Effector memory CD4-positive, alpha-beta T cell (primary cell): ENCODE measurements at regions not wholly inside any gene's neighbourhood (a gene's known extent, or its start where the extent isn't known, plus 50 kb on each side); places are given as distances from the start of the nearest gene placed in this dataset.

Experiments used
- DNase-seq, 3 donors: peaks; one replicate each; pipeline ENCODE4 v3.0.0-alpha.2; 2020
- H3K27ac ChIP-seq: 2 replicates; pipeline ENCODE4 v1.7.0; 2013; ENCODE audit warnings: mild to moderate bottlenecking, low read length, moderate library complexity; ENCODE audit not compliant: insufficient read depth, poor library complexity, severe bottlenecking
- H3K27me3 ChIP-seq: replicated peaks from 2 replicates; pipeline ENCODE4 v1.7.0; 2013; ENCODE audit warnings: mild to moderate bottlenecking, low read length; ENCODE audit not compliant: insufficient read depth, control insufficient read depth, poor library complexity, severe bottlenecking
- H3K36me3 ChIP-seq: 2 replicates; pipeline ENCODE4 v1.7.0; 2013; ENCODE audit warnings: mild to moderate bottlenecking, low read length, moderate library complexity; ENCODE audit not compliant: control insufficient read depth, insufficient read depth
- H3K4me1 ChIP-seq: 2 replicates; pipeline ENCODE4 v1.7.0; 2013; ENCODE audit warnings: low read length, mild to moderate bottlenecking; ENCODE audit not compliant: control insufficient read depth, insufficient read depth, poor library complexity, severe bottlenecking
- H3K4me3 ChIP-seq: 2 replicates; pipeline ENCODE4 v1.7.0; 2013; ENCODE audit warnings: low read length, low read depth, mild to moderate bottlenecking; ENCODE audit not compliant: insufficient read depth, poor library complexity, severe bottlenecking
- H3K9me3 ChIP-seq: 2 replicates; pipeline ENCODE4 v1.7.0; 2013; ENCODE audit warnings: mild to moderate bottlenecking, low read length, moderate library complexity; ENCODE audit not compliant: control insufficient read depth

GRCh38 chr12:65517656-65518210, 239.2 kb downstream of the MSRB3 start:
- DNase-seq, result no peak
- Histone ChIP-seq H3K27me3 (no peaks in the 10 kb centered on the region), H3K9me3 (no peaks in the 10 kb centered on the region), H3K36me3 (no peaks in the 10 kb centered on the region), H3K4me1 (no peaks in the 10 kb centered on the region), H3K4me3 (no peak overlapping the region), H3K27ac (no peak overlapping the region)

- no peak overlapping the region for H3K27ac ChIP-seq
- H3K4me3 ChIP-seq, result no peak overlapping the region
- DNase-seq, result no peak
- no peaks in the 10 kb centered on the region for H3K4me1 ChIP-seq
- H3K36me3 ChIP-seq, result no peaks in the 10 kb centered on the region
- H3K9me3 ChIP-seq, result no peaks in the 10 kb centered on the region
- no peaks in the 10 kb centered on the region for H3K27me3 ChIP-seq
Measured at GRCh38 chr12:65518771-65519170, 240.3 kb downstream of the MSRB3 start.

GRCh38 chr12:65520658-65521057, 242.2 kb downstream of the MSRB3 start:
- no peaks in the 10 kb centered on the region for H3K36me3 ChIP-seq
- no peaks in the 10 kb centered on the region for H3K27me3 ChIP-seq
- no peak for DNase-seq
- H3K9me3 ChIP-seq, result no peaks in the 10 kb centered on the region
- H3K27ac ChIP-seq, result no peak overlapping the region
- H3K4me3 ChIP-seq, result no peak overlapping the region
- no peaks in the 10 kb centered on the region for H3K4me1 ChIP-seq

- H3K27ac ChIP-seq, result no peak overlapping the region
Measured at GRCh38 chr12:65522956-65523860, 244.7 kb downstream of the MSRB3 start.

GRCh38 chr12:65524666-65525065, 246.2 kb downstream of the MSRB3 start:
- no peaks in the 10 kb centered on the region for H3K27me3 ChIP-seq
- no peaks in the 10 kb centered on the region for H3K36me3 ChIP-seq
- no peak overlapping the region for H3K27ac ChIP-seq
- no peaks in the 10 kb centered on the region for H3K9me3 ChIP-seq
- no peak overlapping the region for H3K4me3 ChIP-seq
- H3K4me1 ChIP-seq, result no peaks in the 10 kb centered on the region
- DNase-seq, result no peak

More at GRCh38 chr12:65522956-65523860, 244.7 kb downstream of the MSRB3 start:
- Histone ChIP-seq H3K4me1 (no peaks in the 10 kb centered on the region), H3K9me3 (no peaks in the 10 kb centered on the region), H3K36me3 (no peaks in the 10 kb centered on the region), H3K4me3 (no peak overlapping the region), H3K27me3 (no peaks in the 10 kb centered on the region)
- no peak for DNase-seq

GRCh38 chr12:65525491-65526141, 247.1 kb downstream of the MSRB3 start:
- Histone ChIP-seq H3K4me1 (no peaks in the 10 kb centered on the region), H3K36me3 (no peaks in the 10 kb centered on the region), H3K4me3 (no peak overlapping the region), H3K9me3 (no peaks in the 10 kb centered on the region), H3K27me3 (no peaks in the 10 kb centered on the region), H3K27ac (no peak overlapping the region)
- DNase-seq, result no peak

GRCh38 chr12:65526311-65526710, 247.8 kb downstream of the MSRB3 start:
- Histone ChIP-seq H3K4me3 (no peak overlapping the region), H3K27me3 (no peaks in the 10 kb centered on the region), H3K36me3 (no peaks in the 10 kb centered on the region), H3K27ac (no peak overlapping the region), H3K4me1 (no peaks in the 10 kb centered on the region), H3K9me3 (no peaks in the 10 kb centered on the region)
- no peak for DNase-seq

- Histone ChIP-seq H3K4me3 (no peak overlapping the region), H3K27ac (no peak overlapping the region), H3K9me3 (no peaks in the 10 kb centered on the region), H3K27me3 (no peaks in the 10 kb centered on the region), H3K36me3 (no peaks in the 10 kb centered on the region), H3K4me1 (no peaks in the 10 kb centered on the region)
- no peak for DNase-seq
Measured at GRCh38 chr12:65528127-65528526, 249.6 kb downstream of the MSRB3 start.

- no peak overlapping the region for H3K27ac ChIP-seq
- H3K9me3 ChIP-seq, result no peaks in the 10 kb centered on the region
- H3K4me1 ChIP-seq, result no peaks in the 10 kb centered on the region
Measured at GRCh38 chr12:65529106-65529505, 250.6 kb downstream of the MSRB3 start.

More at GRCh38 chr12:65529106-65529505, 250.6 kb downstream of the MSRB3 start:
- no peaks in the 10 kb centered on the region for H3K27me3 ChIP-seq
- no peak overlapping the region for H3K4me3 ChIP-seq
- DNase-seq, result no peak
- H3K36me3 ChIP-seq, result no peaks in the 10 kb centered on the region
